T-cell (primary cell): ENCODE measurements at regions not wholly inside any gene's neighbourhood (a gene's known extent, or its start where the extent isn't known, plus 50 kb on each side); places are given as distances from the start of the nearest gene placed in this dataset.
A peak's percentile ranks its signal among the peaks of the same experiment; 100 is the strongest.

ENCODE experiments used
- ATAC-seq, 4 experiments: fragments of 200-7000 bp in 3 of 4; fragments of 150-1000 bp in 1 of 4; cut with Tn5 transposase; replicated peaks in 1 of 4; 1 replicate in 3 of 4; 2 replicates in 1 of 4; pipeline ENCODE4 v1.10.0; 2021; ENCODE audit warnings: moderate library complexity in 3 of 4, mild to moderate bottlenecking in 2 of 4, moderate number of reproducible peaks in 1 of 4
- CTCF ChIA-PET, 2 donors: fragments of 300-600 bp; sonication (Branson Sonifier 250); formaldehyde crosslinking; loops; one replicate each; lab custom pipeline; 2022; ENCODE audit warnings: antibody characterized with exemption in 2 of 2; lab: Charles Lee
- POLR2A ChIA-PET, 2 donors: fragments of 300-600 bp; sonication (Branson Sonifier 250); formaldehyde crosslinking; loops; one replicate each; lab custom pipeline; 2022; ENCODE audit warnings: antibody characterized with exemption in 2 of 2; lab: Charles Lee
- DNase-seq, 35 experiments: peaks; one replicate each; pipeline versions ENCODE4 v3.0.0 to v3.0.0-alpha.2; 2013 to 2023
- H3K27ac ChIP-seq: one replicate; pipeline ENCODE4 v1.5.1; 2013; ENCODE audit warnings: low read length
- H3K27me3 ChIP-seq, 2 experiments: replicated peaks in 1 of 2; 1 replicate in 1 of 2; 2 replicates in 1 of 2; pipeline versions ENCODE4 v1.6.1 to v1.7.0; 2013; ENCODE audit warnings: low read length in 1 of 2, mixed read lengths in 1 of 2; ENCODE audit not compliant: control insufficient read depth in 2 of 2, insufficient read depth in 2 of 2; ENCODE audit errors: extremely low read depth in 1 of 2
- H3K36me3 ChIP-seq, 2 donors: 1 replicate in 1 of 2; 2 replicates in 1 of 2; pipeline versions ENCODE4 v1.6.1 to v1.7.0; 2013; ENCODE audit warnings: low read length in 1 of 2; ENCODE audit not compliant: control insufficient read depth in 2 of 2, insufficient read depth in 1 of 2; ENCODE audit errors: extremely low read depth in 1 of 2
- H3K4me1 ChIP-seq, 2 experiments: 1 replicate in 1 of 2; 2 replicates in 1 of 2; pipeline versions ENCODE4 v1.6.1 to v1.7.0; 2013; ENCODE audit warnings: low read length in 2 of 2, mixed read lengths in 1 of 2; ENCODE audit not compliant: insufficient read depth in 2 of 2, control insufficient read depth in 1 of 2; ENCODE audit errors: extremely low read depth in 1 of 2
- H3K4me3 ChIP-seq, 2 donors: 1 replicate in 1 of 2; 2 replicates in 1 of 2; pipeline versions ENCODE4 v1.5.1 to v1.7.0; 2013; ENCODE audit warnings: mild to moderate bottlenecking in 2 of 2, low read length in 1 of 2, moderate library complexity in 1 of 2; ENCODE audit not compliant: control insufficient read depth in 1 of 2; ENCODE audit errors: extremely low read depth in 1 of 2
- H3K9me3 ChIP-seq: 2 replicates; pipeline ENCODE4 v1.7.0; 2013
- H3K27ac Mint-ChIP-seq, 2 donors: one replicate each; pipeline ENCODE4 v1.8.0; 2020 to 2021; ENCODE audit warnings: mild to moderate bottlenecking in 2 of 2, mixed read lengths in 2 of 2
- H3K27me3 Mint-ChIP-seq, 2 donors: one replicate each; pipeline ENCODE4 v1.8.0; 2021 to 2022; ENCODE audit warnings: mixed read lengths in 2 of 2
- H3K36me3 Mint-ChIP-seq: one replicate; pipeline ENCODE4 v1.8.0; 2021; ENCODE audit warnings: mixed read lengths
- H3K4me1 Mint-ChIP-seq, 3 donors: one replicate each; pipeline ENCODE4 v1.8.0; 2020 to 2022; ENCODE audit warnings: mixed read lengths in 3 of 3, mild to moderate bottlenecking in 1 of 3
- H3K4me3 Mint-ChIP-seq, 3 donors: one replicate each; pipeline ENCODE4 v1.8.0; 2020 to 2022; ENCODE audit warnings: mild to moderate bottlenecking in 3 of 3, mixed read lengths in 3 of 3, moderate library complexity in 3 of 3
- H3K9me3 Mint-ChIP-seq, 3 donors: one replicate each; pipeline ENCODE4 v1.8.0; 2020 to 2022; ENCODE audit warnings: mixed read lengths in 3 of 3
- WGBS: methylation state at CpG from one replicate; pipeline ENCODE4 v1.1.5; 2013; ENCODE audit warnings: missing lambda C conversion rate; ENCODE audit not compliant: insufficient coverage; 5-methylcytosine and 5-hydroxymethylcytosine counted together

DNA sequence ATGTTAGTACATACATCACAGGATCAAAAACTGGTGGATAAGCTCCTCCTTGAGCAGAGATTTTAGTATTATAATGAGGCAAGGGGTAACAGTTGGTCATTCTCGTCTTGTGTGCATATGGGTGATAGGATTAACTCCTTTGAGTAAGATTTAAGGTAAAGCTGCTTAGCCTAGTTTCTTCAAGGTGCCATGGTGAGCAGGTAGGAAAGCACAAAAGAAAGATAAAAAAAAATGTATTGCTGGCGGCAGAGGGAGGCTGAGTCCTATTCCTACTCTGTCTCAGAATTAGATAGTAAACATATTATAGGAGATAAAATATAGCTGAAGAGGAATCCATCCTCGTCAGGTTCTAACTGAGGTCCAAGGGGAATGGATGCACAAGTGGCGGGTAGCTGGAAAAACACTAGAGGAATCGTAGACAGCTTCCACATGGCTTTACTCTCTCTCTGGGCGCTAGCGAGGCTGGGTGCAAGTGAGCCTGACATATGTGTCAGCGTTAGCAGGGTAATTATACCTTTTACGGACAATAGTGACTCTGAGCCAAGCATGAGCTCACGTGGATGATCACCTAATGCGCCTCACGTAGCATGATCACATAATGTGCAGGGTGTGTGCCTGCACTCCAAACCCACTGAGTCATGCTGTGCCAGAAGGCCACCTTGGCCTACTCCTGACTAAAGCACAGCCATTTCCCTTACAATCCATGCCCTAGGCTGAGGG lies 734.3 kb upstream of the MIR17HG start:
- Mint-ChIP-seq H3K27ac (no peak overlapping the region), H3K4me1 (no peaks in the 10 kb centered on the region), H3K4me3 (no peak overlapping the region), H3K27me3 (no peaks in the 10 kb centered on the region), H3K9me3 (peaks cover 0 to 16% (median 15%) of the 10 kb centered on the region in 3 donors), H3K36me3 (no peaks in the 10 kb centered on the region)
- ATAC-seq (no peak), DNase-seq (no peak)
- H3K27ac ChIP-seq = no peak overlapping the region
- no peaks in the 10 kb centered on the region for H3K9me3 ChIP-seq
- no peaks in the 10 kb centered on the region for H3K27me3 ChIP-seq
- H3K4me1 ChIP-seq = no peaks in the 10 kb centered on the region
- POLR2A ChIA-PET = no interaction called here
- WGBS = 89% methylated on average over 10 of the region's 12 CpGs
- H3K36me3 ChIP-seq = no peaks in the 10 kb centered on the region
- CTCF ChIA-PET = no interaction called here
- H3K4me3 ChIP-seq = no peak overlapping the region

- no peaks in the 10 kb centered on the region for H3K27me3 ChIP-seq
- ATAC-seq = no peak
- no peaks in the 10 kb centered on the region for H3K9me3 ChIP-seq
- H3K4me1 ChIP-seq = no peaks in the 10 kb centered on the region
- H3K36me3 Mint-ChIP-seq = no peaks in the 10 kb centered on the region
- peaks cover 2 to 20% (median 18%) of the 10 kb centered on the region in 3 donors for H3K9me3 Mint-ChIP-seq
- ChIA-PET POLR2A (no interaction called here), CTCF (no interaction called here)
- no peak overlapping the region for H3K4me3 Mint-ChIP-seq
- H3K4me3 ChIP-seq = peak overlapping the region in 1 of 2 donors; percentile 6
- DNase-seq = no peak
- no peak overlapping the region for H3K27ac Mint-ChIP-seq
- 86% methylated on average over 6 of the region's 6 CpGs for WGBS
- no peak overlapping the region for H3K27ac ChIP-seq
- H3K36me3 ChIP-seq = no peaks in the 10 kb centered on the region
- no peaks in the 10 kb centered on the region for H3K27me3 Mint-ChIP-seq
- no peaks in the 10 kb centered on the region for H3K4me1 Mint-ChIP-seq
Measured at GRCh38 chr13:90615236-90615635, 732.3 kb upstream of the MIR17HG start.

- Mint-ChIP-seq H3K9me3 (peaks cover 2 to 20% (median 18%) of the 10 kb centered on the region in 3 donors), H3K27me3 (no peaks in the 10 kb centered on the region), H3K36me3 (no peaks in the 10 kb centered on the region), H3K27ac (no peak overlapping the region), H3K4me3 (no peak overlapping the region), H3K4me1 (no peaks in the 10 kb centered on the region)
- 58% methylated on average over 5 of the region's 5 CpGs for WGBS
- H3K27ac ChIP-seq = no peak overlapping the region
- H3K4me1 ChIP-seq = no peaks in the 10 kb centered on the region
- H3K27me3 ChIP-seq = no peaks in the 10 kb centered on the region
- no peaks in the 10 kb centered on the region for H3K9me3 ChIP-seq
- H3K36me3 ChIP-seq = no peaks in the 10 kb centered on the region
- no peak for ATAC-seq
- ChIA-PET CTCF (no interaction called here), POLR2A (no interaction called here)
- DNase-seq = no peak
- H3K4me3 ChIP-seq = no peak overlapping the region
Measured at GRCh38 chr13:90615767-90616166, 731.7 kb upstream of the MIR17HG start.

GRCh38 chr13:90618133-90618532 lies 729.4 kb upstream of the MIR17HG start:
- WGBS = 100% methylated on average over 2 of the region's 2 CpGs
- Histone ChIP-seq H3K9me3 (peaks cover 2% of the 10 kb centered on the region), H3K36me3 (no peaks in the 10 kb centered on the region), H3K27me3 (no peaks in the 10 kb centered on the region), H3K4me3 (no peak overlapping the region), H3K4me1 (no peaks in the 10 kb centered on the region), H3K27ac (no peak overlapping the region)
- ChIA-PET CTCF (no interaction called here), POLR2A (no interaction called here)
- no peaks in the 10 kb centered on the region for H3K36me3 Mint-ChIP-seq
- no peaks in the 10 kb centered on the region for H3K4me1 Mint-ChIP-seq
- H3K27me3 Mint-ChIP-seq = no peaks in the 10 kb centered on the region
- DNase-seq (no peak), ATAC-seq (no peak)
- H3K9me3 Mint-ChIP-seq = peaks cover 2 to 15% (median 13%) of the 10 kb centered on the region in 3 donors
- no peak overlapping the region for H3K27ac Mint-ChIP-seq
- H3K4me3 Mint-ChIP-seq = no peak overlapping the region

GRCh38 chr13:90622541-90622940 lies 724.9 kb upstream of the MIR17HG start:
- ChIA-PET CTCF (no interaction called here), POLR2A (no interaction called here)
- Mint-ChIP-seq H3K36me3 (no peaks in the 10 kb centered on the region), H3K4me3 (no peak overlapping the region), H3K27ac (no peak overlapping the region), H3K27me3 (no peaks in the 10 kb centered on the region), H3K9me3 (peaks cover 5 to 11% (median 7%) of the 10 kb centered on the region in 3 donors), H3K4me1 (no peaks in the 10 kb centered on the region)
- Histone ChIP-seq H3K36me3 (no peaks in the 10 kb centered on the region), H3K27ac (no peak overlapping the region), H3K27me3 (no peaks in the 10 kb centered on the region), H3K4me1 (no peaks in the 10 kb centered on the region), H3K9me3 (peaks cover 2% of the 10 kb centered on the region), H3K4me3 (no peak overlapping the region)
- WGBS = 100% methylated on average over 1 of the region's 1 CpG
- DNase-seq = no peak
- no peak for ATAC-seq

DNA sequence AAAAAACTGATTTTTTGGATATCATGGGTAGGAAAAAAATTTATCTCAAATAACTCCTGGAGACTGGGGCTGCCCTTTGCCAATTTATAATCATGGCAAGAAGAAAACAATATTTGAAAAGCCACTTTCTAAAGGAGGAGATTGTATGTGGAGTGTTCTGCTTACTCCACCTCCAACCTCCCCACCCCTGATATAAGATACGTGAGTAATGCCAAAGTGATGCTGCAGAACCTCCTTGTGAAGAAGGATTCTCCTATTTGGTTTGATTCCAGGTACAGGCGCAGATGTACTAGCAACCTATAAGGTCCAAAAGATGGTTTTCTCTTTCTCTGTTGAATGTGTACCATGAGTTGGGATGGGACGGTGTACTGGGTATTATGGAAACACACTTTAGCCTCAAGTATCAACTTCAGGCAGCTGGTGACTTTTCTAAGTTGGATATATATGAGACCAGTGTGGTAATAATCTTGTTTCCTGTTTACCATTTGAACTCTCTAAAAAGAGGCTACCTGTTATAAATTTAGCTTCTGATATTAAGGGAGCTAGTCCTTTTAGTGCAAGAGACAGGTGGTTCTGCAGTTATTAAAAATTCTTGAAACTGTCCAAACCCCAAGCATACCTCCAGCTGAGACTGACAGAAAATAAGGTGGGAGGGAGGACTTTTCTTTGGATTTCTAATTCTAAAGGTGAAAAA lies 724.0 kb upstream of the MIR17HG start:
- H3K9me3 Mint-ChIP-seq = peaks cover 2 to 7% (median 4%) of the 10 kb centered on the region in 3 donors
- H3K27ac Mint-ChIP-seq = no peak overlapping the region
- Histone ChIP-seq H3K27ac (no peak overlapping the region), H3K27me3 (no peaks in the 10 kb centered on the region), H3K36me3 (no peaks in the 10 kb centered on the region), H3K4me3 (no peak overlapping the region), H3K4me1 (no peaks in the 10 kb centered on the region), H3K9me3 (peaks cover 2% of the 10 kb centered on the region)
- ChIA-PET POLR2A (no interaction called here), CTCF (no interaction called here)
- WGBS = 100% methylated on average over 1 of the region's 3 CpGs
- no peaks in the 10 kb centered on the region for H3K27me3 Mint-ChIP-seq
- no peak for ATAC-seq
- no peaks in the 10 kb centered on the region for H3K4me1 Mint-ChIP-seq
- DNase-seq = no peak
- H3K4me3 Mint-ChIP-seq = no peak overlapping the region
- no peaks in the 10 kb centered on the region for H3K36me3 Mint-ChIP-seq
